Gastrocnemius medialis (tissue), 4 donors: ENCODE measurements at regions not wholly inside any gene's neighbourhood (a gene's known extent, or its start where the extent isn't known, plus 50 kb on each side); places are given as distances from the start of the nearest gene placed in this dataset.

ENCODE experiments used
- POLR2A ChIP-seq, 2 donors: fragments of 450-650 bp; IDR thresholded peaks; one replicate each; pipeline ENCODE4 v1.6.1; 2017; ENCODE audit warnings: antibody characterized with exemption in 2 of 2, mild to moderate bottlenecking in 2 of 2, moderate library complexity in 2 of 2
- TF ChIP-seq, protein P1 (sequence below), 5 experiments: fragments of 450-650 bp in 3 of 5; fragments of 200-600 bp in 2 of 5; sonication (generic) in 2 of 5; IDR thresholded peaks in 4 of 5; conservative IDR thresholded peaks in 1 of 5; 1 replicate in 4 of 5; 2 replicates in 1 of 5; pipeline ENCODE4 v1.5.1; 2016 to 2019; ENCODE audit warnings: antibody characterized with exemption in 5 of 5, mild to moderate bottlenecking in 3 of 5, moderate library complexity in 3 of 5

GRCh38 chr3:157693762-157694161, 190.5 kb upstream of the VEPH1 start:
- TF ChIP-seq, protein P1, sequence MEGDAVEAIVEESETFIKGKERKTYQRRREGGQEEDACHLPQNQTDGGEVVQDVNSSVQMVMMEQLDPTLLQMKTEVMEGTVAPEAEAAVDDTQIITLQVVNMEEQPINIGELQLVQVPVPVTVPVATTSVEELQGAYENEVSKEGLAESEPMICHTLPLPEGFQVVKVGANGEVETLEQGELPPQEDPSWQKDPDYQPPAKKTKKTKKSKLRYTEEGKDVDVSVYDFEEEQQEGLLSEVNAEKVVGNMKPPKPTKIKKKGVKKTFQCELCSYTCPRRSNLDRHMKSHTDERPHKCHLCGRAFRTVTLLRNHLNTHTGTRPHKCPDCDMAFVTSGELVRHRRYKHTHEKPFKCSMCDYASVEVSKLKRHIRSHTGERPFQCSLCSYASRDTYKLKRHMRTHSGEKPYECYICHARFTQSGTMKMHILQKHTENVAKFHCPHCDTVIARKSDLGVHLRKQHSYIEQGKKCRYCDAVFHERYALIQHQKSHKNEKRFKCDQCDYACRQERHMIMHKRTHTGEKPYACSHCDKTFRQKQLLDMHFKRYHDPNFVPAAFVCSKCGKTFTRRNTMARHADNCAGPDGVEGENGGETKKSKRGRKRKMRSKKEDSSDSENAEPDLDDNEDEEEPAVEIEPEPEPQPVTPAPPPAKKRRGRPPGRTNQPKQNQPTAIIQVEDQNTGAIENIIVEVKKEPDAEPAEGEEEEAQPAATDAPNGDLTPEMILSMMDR (IDR thresholded peaks at IDR 0.05 in 4 of 5, conservative IDR thresholded peaks at IDR 0.05 in 1 of 5): no peak
- no peak for TF ChIP-seq POLR2A (IDR thresholded peaks at IDR 0.05)
